Central memory CD8-positive, alpha-beta T cell (primary cell): ENCODE measurements at regions not wholly inside any gene's neighbourhood (a gene's known extent, or its start where the extent isn't known, plus 50 kb on each side); places are given as distances from the start of the nearest gene placed in this dataset.

Experiments used
- ATAC-seq: fragments of 150-1000 bp; cut with Tn5 transposase; replicated peaks from 2 replicates; pipeline ENCODE4 v1.10.0; 2022; ENCODE audit warnings: mild to moderate bottlenecking, moderate FRiP score, moderate number of reproducible peaks; ENCODE audit not compliant: poor library complexity, severe bottlenecking; ENCODE audit errors: extremely low read depth
- DNase-seq, 2 donors: peaks; one replicate each; pipeline ENCODE4 v3.0.0; 2021; ENCODE audit warnings: low spot score in 2 of 2
- H3K27ac Mint-ChIP-seq: one replicate; pipeline ENCODE4 v1.8.0; 2022; ENCODE audit warnings: low read depth, mild to moderate bottlenecking, moderate library complexity, mixed read lengths
- H3K27me3 Mint-ChIP-seq: one replicate; pipeline ENCODE4 v1.8.0; 2022; ENCODE audit warnings: mixed read lengths
- H3K36me3 Mint-ChIP-seq: one replicate; pipeline ENCODE4 v1.8.0; 2022; ENCODE audit warnings: mild to moderate bottlenecking, moderate library complexity, mixed read lengths; ENCODE audit not compliant: insufficient read depth
- H3K4me1 Mint-ChIP-seq: one replicate; pipeline ENCODE4 v1.8.0; 2022; ENCODE audit warnings: mixed read lengths
- H3K4me3 Mint-ChIP-seq: one replicate; pipeline ENCODE4 v1.8.0; 2022; ENCODE audit warnings: mild to moderate bottlenecking, moderate library complexity, mixed read lengths
- H3K9me3 Mint-ChIP-seq: one replicate; pipeline ENCODE4 v1.8.0; 2022; ENCODE audit warnings: mixed read lengths

DNA sequence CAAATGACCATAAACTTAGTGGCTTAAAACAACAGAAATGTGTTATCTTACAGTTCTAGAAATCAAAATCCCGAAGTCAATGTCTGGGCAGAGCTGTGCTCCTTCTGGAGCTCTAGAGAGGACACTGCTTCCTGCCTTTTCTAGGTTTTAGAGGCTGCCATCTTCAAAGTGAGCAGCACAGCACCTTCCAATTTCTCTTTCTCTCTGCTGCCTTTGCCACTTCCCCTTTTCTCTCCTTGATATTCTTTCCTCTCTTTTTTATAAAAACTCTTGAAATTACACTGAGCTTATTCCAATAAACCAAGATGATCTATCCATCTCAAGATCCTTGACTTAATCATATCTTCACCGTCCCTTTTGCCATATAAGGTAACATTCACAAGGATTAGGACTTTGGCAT lies 616.9 kb downstream of the PLPP3 start:
- H3K36me3 Mint-ChIP-seq = no peaks in the 10 kb centered on the region
- DNase-seq (no peak), ATAC-seq (no peak)
- peaks cover 12% of the 10 kb centered on the region for H3K27me3 Mint-ChIP-seq
- no peaks in the 10 kb centered on the region for H3K4me1 Mint-ChIP-seq
- H3K9me3 Mint-ChIP-seq = peaks cover 5% of the 10 kb centered on the region
- H3K27ac Mint-ChIP-seq = no peak overlapping the region
- no peak overlapping the region for H3K4me3 Mint-ChIP-seq

DNA sequence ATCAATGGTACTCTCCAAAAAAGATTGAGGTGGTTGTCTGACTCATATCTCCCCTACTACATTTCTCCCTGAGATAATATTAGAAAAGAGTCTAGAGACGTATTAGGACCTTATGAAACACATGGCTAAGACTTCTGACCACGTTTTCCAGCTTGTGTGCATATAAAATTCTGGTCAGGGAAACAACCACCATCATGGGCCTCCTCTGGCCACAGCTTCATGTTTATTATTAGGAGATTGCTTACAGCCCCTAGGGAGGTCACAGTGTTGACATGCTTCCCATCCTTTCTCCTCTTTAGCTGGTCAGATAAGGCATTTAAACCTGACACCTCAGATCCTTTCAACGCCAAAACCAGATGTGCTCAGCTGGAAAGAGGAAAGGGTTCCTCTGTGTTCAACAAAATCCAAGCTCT lies 620.2 kb downstream of the PLPP3 start:
- no peak for ATAC-seq
- Mint-ChIP-seq H3K36me3 (no peaks in the 10 kb centered on the region), H3K27ac (no peak overlapping the region), H3K4me1 (no peaks in the 10 kb centered on the region), H3K27me3 (peaks cover 12% of the 10 kb centered on the region), H3K4me3 (no peak overlapping the region), H3K9me3 (peaks cover 12% of the 10 kb centered on the region)
- DNase-seq = no peak

DNA sequence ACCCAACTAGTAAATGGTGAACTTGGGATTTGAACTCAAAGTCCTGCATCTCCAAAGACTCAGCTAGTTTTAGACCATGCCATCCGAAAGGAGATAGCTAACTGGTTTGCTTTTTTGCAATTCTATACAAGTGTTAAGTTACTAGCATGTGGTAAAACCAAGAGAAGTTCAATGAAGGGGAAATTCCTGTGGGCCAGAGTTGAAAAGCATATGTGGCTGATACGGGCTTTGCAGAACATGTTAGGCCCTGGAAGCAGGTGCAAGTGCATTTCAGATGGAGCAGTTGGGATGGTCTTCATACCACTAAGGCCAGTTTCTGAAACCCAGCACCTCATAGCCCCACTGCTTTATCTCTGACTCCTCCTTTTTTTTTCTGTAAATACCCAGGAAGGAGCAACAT lies 620.9 kb downstream of the PLPP3 start:
- Mint-ChIP-seq H3K4me1 (no peaks in the 10 kb centered on the region), H3K27me3 (peaks cover 12% of the 10 kb centered on the region), H3K4me3 (no peak overlapping the region), H3K9me3 (peaks cover 12% of the 10 kb centered on the region), H3K27ac (no peak overlapping the region), H3K36me3 (no peaks in the 10 kb centered on the region)
- DNase-seq (no peak), ATAC-seq (no peak)

DNA sequence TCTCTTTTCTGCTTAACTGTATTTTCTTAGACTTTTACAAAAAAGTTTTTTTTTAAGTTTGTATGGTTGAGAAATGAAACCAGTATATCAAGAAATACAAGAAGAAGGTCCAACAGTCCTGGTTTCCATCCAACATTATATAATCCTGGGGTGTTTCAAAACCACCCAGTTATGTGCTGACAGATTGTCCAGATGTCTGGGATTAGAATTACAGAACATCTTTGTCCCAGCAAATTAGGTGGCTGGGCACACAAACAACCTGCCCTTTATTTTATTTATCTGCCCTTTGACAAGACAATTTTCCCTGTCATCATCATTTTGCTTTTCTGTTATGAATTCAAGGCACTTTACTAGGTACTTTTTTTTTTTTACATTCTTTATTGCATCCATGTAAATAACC lies 622.1 kb downstream of the PLPP3 start:
- H3K36me3 Mint-ChIP-seq = no peaks in the 10 kb centered on the region
- H3K4me1 Mint-ChIP-seq = no peaks in the 10 kb centered on the region
- ATAC-seq (no peak), DNase-seq (no peak)
- H3K27me3 Mint-ChIP-seq = peaks cover 5% of the 10 kb centered on the region
- peaks cover 7% of the 10 kb centered on the region for H3K9me3 Mint-ChIP-seq
- no peak overlapping the region for H3K27ac Mint-ChIP-seq
- no peak overlapping the region for H3K4me3 Mint-ChIP-seq

DNA sequence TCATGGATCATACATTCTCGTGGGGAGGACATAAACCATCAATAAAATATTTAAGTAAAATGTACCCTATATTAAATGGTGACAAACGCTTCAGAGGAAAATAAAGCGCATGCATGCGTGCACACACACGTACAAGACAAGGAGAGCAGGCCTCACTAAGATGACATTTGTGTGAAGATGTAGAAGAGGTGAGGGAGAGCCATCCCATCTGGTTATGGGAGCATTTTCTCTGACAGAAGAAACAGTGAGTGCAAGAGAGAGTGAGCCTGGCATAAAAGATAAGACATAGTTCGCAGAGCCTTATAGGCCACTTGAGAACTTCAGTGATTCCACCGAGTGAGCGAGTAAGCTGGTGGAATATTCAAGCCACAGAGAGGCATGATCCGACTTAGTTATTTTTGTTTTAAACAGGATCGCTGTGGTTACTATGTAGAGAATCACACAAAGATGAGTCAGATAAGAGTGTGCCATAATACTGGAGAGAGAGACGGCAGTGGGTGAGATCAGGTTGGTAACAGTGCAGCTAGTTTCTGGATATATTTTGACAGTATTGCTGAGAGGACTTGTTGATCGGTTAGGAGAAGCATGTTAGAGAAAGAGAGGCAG lies 624.2 kb downstream of the PLPP3 start:
- peaks cover 7% of the 10 kb centered on the region for H3K9me3 Mint-ChIP-seq
- H3K36me3 Mint-ChIP-seq = no peaks in the 10 kb centered on the region
- no peak overlapping the region for H3K27ac Mint-ChIP-seq
- ATAC-seq = no peak
- no peak overlapping the region for H3K4me3 Mint-ChIP-seq
- H3K27me3 Mint-ChIP-seq = no peaks in the 10 kb centered on the region
- H3K4me1 Mint-ChIP-seq = no peaks in the 10 kb centered on the region
- no peak for DNase-seq

DNA sequence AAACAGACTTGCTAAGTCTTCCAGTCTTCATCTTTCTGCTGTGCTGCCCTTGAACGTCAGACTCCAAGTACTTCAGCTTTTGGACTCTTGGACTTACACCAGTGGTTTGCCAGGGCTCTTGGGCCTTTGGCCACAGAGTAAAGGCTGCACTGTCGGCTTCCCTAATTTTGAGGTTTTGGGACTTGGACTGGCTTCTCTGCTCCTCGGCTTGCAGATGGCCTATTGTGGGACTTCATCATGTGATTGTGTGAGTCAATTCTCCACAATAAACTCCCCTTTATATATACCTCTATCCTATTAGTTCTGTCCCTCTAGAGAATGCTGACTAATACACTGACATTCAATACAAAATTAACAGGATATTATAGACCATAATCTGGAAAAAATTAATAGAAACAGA lies 628.1 kb downstream of the PLPP3 start:
- no peak for ATAC-seq
- no peaks in the 10 kb centered on the region for H3K4me1 Mint-ChIP-seq
- DNase-seq = no peak
- H3K27me3 Mint-ChIP-seq = no peaks in the 10 kb centered on the region
- no peaks in the 10 kb centered on the region for H3K36me3 Mint-ChIP-seq
- H3K4me3 Mint-ChIP-seq = no peak overlapping the region
- H3K27ac Mint-ChIP-seq = no peak overlapping the region
- H3K9me3 Mint-ChIP-seq = peaks cover 7% of the 10 kb centered on the region

DNA sequence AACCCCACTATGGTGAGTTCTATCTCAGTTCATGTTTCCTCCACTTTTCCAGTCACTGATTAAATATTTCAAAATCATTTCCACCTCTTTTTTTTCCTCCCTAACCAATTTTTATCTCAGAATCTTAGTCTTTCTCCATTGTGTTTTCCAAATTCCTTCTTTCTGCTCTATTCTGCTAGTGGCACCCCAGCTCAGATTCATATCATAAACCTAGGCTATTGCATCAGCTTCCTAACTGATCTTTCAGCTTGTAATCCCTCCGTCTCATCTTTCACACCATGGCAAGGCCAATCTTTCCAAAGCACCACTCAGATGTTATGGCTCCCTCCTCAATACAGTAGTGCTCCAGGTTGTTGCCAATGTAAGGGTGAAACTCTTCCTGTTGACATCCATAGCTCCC lies 631.9 kb downstream of the PLPP3 start:
- H3K27ac Mint-ChIP-seq = no peak overlapping the region
- no peaks in the 10 kb centered on the region for H3K4me1 Mint-ChIP-seq
- H3K4me3 Mint-ChIP-seq = no peak overlapping the region
- no peak for ATAC-seq
- DNase-seq = no peak
- no peaks in the 10 kb centered on the region for H3K36me3 Mint-ChIP-seq
- H3K27me3 Mint-ChIP-seq = no peaks in the 10 kb centered on the region
- H3K9me3 Mint-ChIP-seq = no peaks in the 10 kb centered on the region

DNA sequence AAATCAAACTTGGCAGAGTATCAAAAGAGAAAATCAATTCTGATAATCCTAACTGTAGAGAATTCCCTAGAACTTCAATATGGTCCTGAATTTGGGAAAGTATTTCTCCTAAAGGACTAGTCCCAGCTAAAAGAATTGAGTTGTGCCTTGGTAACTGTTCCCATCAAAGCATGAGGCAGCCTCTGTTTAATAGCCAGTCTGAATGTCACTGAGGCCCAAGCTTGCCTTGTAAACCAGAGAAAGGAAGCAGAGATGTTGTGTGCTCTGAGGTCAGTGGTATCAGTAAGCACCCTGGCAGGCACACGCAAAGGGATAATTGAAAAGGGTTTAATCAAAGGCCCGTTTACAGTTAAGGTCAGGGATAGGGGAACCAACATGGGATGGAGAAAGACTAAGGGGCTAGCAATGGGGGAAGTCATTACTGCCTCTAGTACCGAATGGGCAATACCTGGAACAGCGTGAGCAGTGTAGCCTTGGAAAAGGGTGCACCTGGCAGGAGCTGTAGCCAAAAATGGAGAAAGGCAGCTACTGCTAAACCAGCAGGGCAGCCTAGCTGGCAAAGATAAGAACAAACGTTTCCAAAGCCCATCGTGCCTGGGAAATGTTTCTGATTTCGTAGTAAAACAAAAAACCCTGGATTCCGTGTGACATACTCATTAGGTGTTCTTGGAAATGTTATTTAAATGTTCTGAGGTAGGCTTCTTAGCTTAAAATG lies 635.5 kb downstream of the PLPP3 start:
- Mint-ChIP-seq H3K36me3 (no peaks in the 10 kb centered on the region), H3K9me3 (no peaks in the 10 kb centered on the region), H3K27me3 (no peaks in the 10 kb centered on the region), H3K4me1 (no peaks in the 10 kb centered on the region), H3K4me3 (no peak overlapping the region), H3K27ac (no peak overlapping the region)
- DNase-seq = no peak
- no peak for ATAC-seq

DNA sequence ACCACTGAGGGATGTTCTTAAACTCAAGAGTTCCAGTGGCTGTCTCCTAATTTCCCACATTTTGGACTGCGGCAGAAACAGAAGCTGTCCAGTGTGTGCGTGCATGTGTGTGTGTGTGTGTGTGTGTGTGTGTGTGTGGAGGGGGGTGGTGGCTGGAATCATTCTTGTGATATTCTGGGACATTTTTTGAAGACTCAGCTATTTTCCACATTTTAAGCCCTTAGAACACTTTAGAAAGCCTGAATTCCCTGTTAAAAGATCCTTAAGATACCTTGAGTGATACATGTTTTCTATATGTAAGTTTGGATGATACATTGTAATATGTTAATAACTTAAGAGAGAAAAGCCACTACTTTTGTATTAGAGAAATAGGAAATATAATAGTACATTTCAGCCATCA lies 636.4 kb downstream of the PLPP3 start:
- Mint-ChIP-seq H3K4me3 (no peak overlapping the region), H3K9me3 (no peaks in the 10 kb centered on the region), H3K27ac (no peak overlapping the region), H3K4me1 (no peaks in the 10 kb centered on the region), H3K27me3 (no peaks in the 10 kb centered on the region), H3K36me3 (no peaks in the 10 kb centered on the region)
- no peak for DNase-seq
- no peak for ATAC-seq

DNA sequence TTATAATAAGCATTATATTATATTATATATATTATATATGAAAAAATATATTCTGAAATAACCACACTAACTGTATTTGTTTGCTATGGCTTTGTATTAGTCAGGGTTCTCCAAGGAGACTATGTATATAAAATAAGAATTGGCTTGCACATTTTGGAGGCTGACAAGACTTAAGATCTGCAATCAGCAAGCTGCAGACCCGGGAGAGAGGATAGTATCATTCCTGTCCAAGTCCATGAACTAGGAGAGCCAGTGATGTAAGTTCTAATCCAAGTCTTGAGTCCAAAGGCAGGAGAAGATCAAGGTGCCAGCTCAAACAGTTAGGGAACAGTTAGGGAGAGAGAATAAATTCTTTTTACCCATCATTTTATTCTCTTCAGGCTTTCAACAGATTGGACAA lies 639.5 kb downstream of the PLPP3 start:
- DNase-seq = no peak
- H3K27ac Mint-ChIP-seq = no peak overlapping the region
- ATAC-seq = no peak
- no peaks in the 10 kb centered on the region for H3K27me3 Mint-ChIP-seq
- H3K4me1 Mint-ChIP-seq = no peaks in the 10 kb centered on the region
- no peaks in the 10 kb centered on the region for H3K36me3 Mint-ChIP-seq
- H3K4me3 Mint-ChIP-seq = no peak overlapping the region
- peaks cover 6% of the 10 kb centered on the region for H3K9me3 Mint-ChIP-seq

DNA sequence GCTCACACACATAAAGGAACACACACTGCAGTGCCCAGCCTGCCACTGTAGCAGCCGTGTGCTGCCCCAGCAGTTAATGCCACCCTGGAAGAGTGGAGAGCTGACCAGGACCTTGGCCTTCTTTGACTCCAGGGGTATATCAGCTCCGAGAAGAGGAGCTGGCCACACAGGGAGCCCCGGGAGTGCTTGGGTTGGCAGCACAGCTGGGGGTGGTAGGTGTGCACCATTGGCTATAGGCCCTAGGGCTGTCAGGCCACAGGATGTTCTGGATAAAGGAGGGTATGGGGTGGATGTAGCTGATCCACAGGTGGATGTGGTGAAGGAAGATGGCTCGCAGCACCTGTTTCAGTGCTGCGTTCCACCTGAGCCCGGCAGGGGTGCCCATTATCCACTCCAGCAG lies 640.5 kb downstream of the PLPP3 start:
- H3K9me3 Mint-ChIP-seq = peaks cover 6% of the 10 kb centered on the region
- H3K27ac Mint-ChIP-seq = no peak overlapping the region
- no peak for ATAC-seq
- DNase-seq = no peak
- peaks cover 3% of the 10 kb centered on the region for H3K36me3 Mint-ChIP-seq
- H3K4me1 Mint-ChIP-seq = no peaks in the 10 kb centered on the region
- H3K27me3 Mint-ChIP-seq = no peaks in the 10 kb centered on the region
- H3K4me3 Mint-ChIP-seq = no peak overlapping the region

DNA sequence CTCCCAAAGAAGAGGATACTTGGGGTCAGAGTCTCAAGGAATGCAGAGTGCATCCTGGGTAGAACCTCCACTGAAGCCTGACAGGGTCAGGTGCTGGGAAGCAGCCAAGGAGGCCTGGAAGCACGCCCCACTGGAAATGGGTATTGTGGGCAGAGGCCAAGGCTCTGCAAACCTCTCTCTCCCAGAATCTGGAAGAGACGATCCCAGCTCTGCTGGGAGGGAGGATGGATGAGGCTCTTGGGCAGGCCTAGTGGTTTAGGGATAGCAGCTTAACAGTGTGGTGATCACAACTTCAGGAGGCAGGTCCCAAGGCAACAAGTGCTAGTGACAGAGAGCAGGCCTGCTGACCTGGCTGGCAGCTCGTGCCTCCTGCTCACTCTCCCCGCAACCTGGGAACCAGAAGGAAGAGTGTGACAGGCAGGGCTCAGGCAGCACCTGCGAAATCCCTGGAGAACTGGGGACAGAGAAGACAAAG lies 641.0 kb downstream of the PLPP3 start:
- Mint-ChIP-seq H3K27me3 (no peaks in the 10 kb centered on the region), H3K36me3 (peaks cover 3% of the 10 kb centered on the region), H3K4me1 (no peaks in the 10 kb centered on the region), H3K9me3 (peaks cover 6% of the 10 kb centered on the region), H3K27ac (no peak overlapping the region), H3K4me3 (no peak overlapping the region)
- DNase-seq (no peak), ATAC-seq (no peak)

DNA sequence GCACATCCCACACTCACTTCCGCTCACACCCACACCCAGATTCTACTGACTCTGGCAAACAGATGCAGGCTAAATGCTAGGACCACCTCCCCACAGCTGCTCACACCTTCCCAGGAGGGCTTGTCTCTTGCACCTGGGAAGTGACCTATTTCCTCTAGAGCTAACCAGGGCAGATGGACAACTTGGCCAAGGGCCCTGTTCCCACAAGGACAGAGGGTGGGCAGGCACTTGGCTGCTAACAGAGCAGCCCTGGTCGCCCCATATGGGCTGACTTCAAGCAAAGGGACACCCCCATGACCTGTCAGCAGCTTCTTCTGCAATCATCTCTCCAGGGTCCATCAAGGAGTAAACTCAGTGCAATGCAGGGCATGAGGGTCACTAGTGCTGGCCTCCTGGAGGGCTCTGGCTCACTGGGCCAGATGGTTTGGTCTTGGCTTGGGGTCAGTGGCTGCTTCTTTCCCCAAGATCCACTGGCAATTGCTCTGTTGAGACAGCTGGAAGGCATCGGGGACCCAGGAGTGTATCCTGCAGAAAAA lies 641.5 kb downstream of the PLPP3 start:
- Mint-ChIP-seq H3K27me3 (no peaks in the 10 kb centered on the region), H3K9me3 (peaks cover 6% of the 10 kb centered on the region), H3K4me1 (no peaks in the 10 kb centered on the region), H3K27ac (no peak overlapping the region), H3K36me3 (peaks cover 3% of the 10 kb centered on the region), H3K4me3 (no peak overlapping the region)
- ATAC-seq (no peak), DNase-seq (no peak)
